HepG2 (cell line): ENCODE measurements at regions not wholly inside any gene's neighbourhood (a gene's known extent, or its start where the extent isn't known, plus 50 kb on each side); places are given as distances from the start of the nearest gene placed in this dataset.

Experiments
- ATAC-seq: fragments of 200-7000 bp; cut with Tn5 transposase; 3 replicates; pipeline ENCODE4 v1.9.1; 2020; ENCODE audit warnings: mild to moderate bottlenecking, moderate library complexity
- BruUV-seq: library from RNA; stranded (reverse); fragments of 400-500 nt; replicated peaks from 2 replicates; lab custom pipeline; 2021; lab: Mats Ljungman, UMichigan
- CTCF ChIA-PET: fragments of 300-600 bp; formaldehyde crosslinking; extraction: SDS; loops from one replicate; lab custom pipeline; 2021; ENCODE audit warnings: low total read pairs, inconsistent platforms, low intra/inter-chr PET ratio; lab: Yijun Ruan, JAX
- POLR2A ChIA-PET: fragments of 350-600 bp; sonication (Branson Sonifier 250); formaldehyde crosslinking; loops from one replicate; lab custom pipeline; 2020; ENCODE audit warnings: antibody characterized with exemption, inconsistent platforms; lab: Yijun Ruan, JAX
- DNase-seq: peaks from one replicate; pipeline ENCODE4 v3.0.0-alpha.2; 2015; ENCODE audit warnings: low spot score
- FAIRE-seq: peaks from 3 replicates; lab custom pipeline; 2011; peaks lifted over from hg19 to GRCh38; lab: Jason Lieb, UNC
- H2AFZ ChIP-seq: one replicate; pipeline ENCODE4 v1.6.1; 2011; ENCODE audit warnings: low read length, inconsistent platforms
- H3K27ac ChIP-seq: fragments of 300-600 bp; 3 replicates; pipeline ENCODE4 v1.8.0; 2011; ENCODE audit warnings: mixed run types, mild to moderate bottlenecking, mixed read lengths, low read length, inconsistent platforms; ENCODE audit not compliant: insufficient read depth; ENCODE audit errors: extremely low read length
- H3K27me3 ChIP-seq, 2 experiments: fragments of 200-600 bp in 1 of 2; 2 replicates in 1 of 2; 3 replicates in 1 of 2; pipeline versions ENCODE4 v1.6.0 to v1.8.0; 2011; ENCODE audit warnings: low read length in 2 of 2, mild to moderate bottlenecking in 2 of 2, moderate library complexity in 2 of 2, inconsistent platforms in 1 of 2; ENCODE audit not compliant: insufficient read depth in 2 of 2, control insufficient read depth in 1 of 2
- H3K36me3 ChIP-seq, 2 experiments: fragments of 200-600 bp in 1 of 2; replicated peaks in 1 of 2; 2 replicates in 1 of 2; 3 replicates in 1 of 2; pipeline versions ENCODE4 v1.5.1 to v1.8.0; 2011; ENCODE audit warnings: low read length in 2 of 2, inconsistent platforms in 1 of 2; ENCODE audit not compliant: insufficient read depth in 2 of 2, control insufficient read depth in 1 of 2
- H3K4me1 ChIP-seq: 2 replicates; pipeline ENCODE4 v1.5.1; 2012; ENCODE audit warnings: low read length, inconsistent platforms; ENCODE audit not compliant: insufficient read depth
- H3K4me2 ChIP-seq: 2 replicates; pipeline ENCODE4 v1.6.0; 2011; ENCODE audit warnings: low read depth, low read length, inconsistent platforms
- H3K4me3 ChIP-seq, 3 experiments: fragments of 200-600 bp in 1 of 3; sonication (generic), shearing (Covaris generic) in 1 of 3; replicated peaks in 1 of 3; 2 replicates each; pipeline ENCODE4 v1.5.1; 2011 to 2016; ENCODE audit warnings: low read length in 3 of 3, inconsistent platforms in 2 of 3, low read depth in 2 of 3, mild to moderate bottlenecking in 2 of 3, control low read depth in 1 of 3, mixed read lengths in 1 of 3; ENCODE audit not compliant: insufficient read depth in 1 of 3
- H3K79me2 ChIP-seq: one replicate; pipeline ENCODE4 v1.6.1; 2011; ENCODE audit warnings: low read length, inconsistent platforms; ENCODE audit not compliant: insufficient read depth
- H3K9ac ChIP-seq: 2 replicates; pipeline ENCODE4 v1.6.0; 2011; ENCODE audit warnings: mild to moderate bottlenecking, low read depth, low read length, inconsistent platforms; ENCODE audit not compliant: insufficient read depth
- H3K9me3 ChIP-seq: 2 replicates; pipeline ENCODE4 v1.5.1; 2012; ENCODE audit warnings: mild to moderate bottlenecking, low read length
- H4K20me1 ChIP-seq: 2 replicates; pipeline ENCODE4 v1.6.0; 2011; ENCODE audit warnings: inconsistent platforms, mild to moderate bottlenecking, low read length, moderate library complexity; ENCODE audit not compliant: insufficient read depth
- CCAR2 ChIP-seq: fragments of 200-400 bp; formaldehyde crosslinking; optimal IDR thresholded peaks from 2 replicates; pipeline ENCODE3; 2018; ENCODE audit warnings: low read depth, mild to moderate bottlenecking, low read length, moderate library complexity
- MED1 ChIP-seq: sonication (generic); formaldehyde crosslinking; IDR thresholded peaks from 2 replicates; pipeline ENCODE4 v1.4.0; 2020; ENCODE audit warnings: missing genetic modification reagents
- MEIS1 ChIP-seq: sonication (generic); formaldehyde crosslinking; IDR thresholded peaks from 2 replicates; pipeline ENCODE4 v1.9.0; 2021; ENCODE audit warnings: mild to moderate bottlenecking, missing genetic modification reagents, moderate library complexity, borderline replicate concordance
- MXD4 ChIP-seq: IDR thresholded peaks from 2 replicates; pipeline ENCODE4 v1.6.1; 2016; ENCODE audit warnings: mild to moderate bottlenecking, missing biosample characterization, missing genetic modification reagents
- NPAS2 ChIP-seq: sonication (generic); formaldehyde crosslinking; IDR thresholded peaks from 2 replicates; pipeline ENCODE4 v1.8.0; 2022; ENCODE audit warnings: mild to moderate bottlenecking, missing genetic modification reagents, borderline replicate concordance
- SIN3A ChIP-seq: IDR thresholded peaks from 2 replicates; pipeline ENCODE4 v1.6.1; 2011; ENCODE audit warnings: low read depth, mild to moderate bottlenecking, control low read depth, low read length, borderline replicate concordance
- ZBTB37 ChIP-seq: sonication (generic); formaldehyde crosslinking; IDR thresholded peaks from 2 replicates; pipeline ENCODE4 v1.4.0; 2020; ENCODE audit warnings: mild to moderate bottlenecking, missing genetic modification reagents
- ZNF333 ChIP-seq: sonication (generic); formaldehyde crosslinking; IDR thresholded peaks from 2 replicates; pipeline ENCODE4 v1.4.0; 2020; ENCODE audit warnings: mild to moderate bottlenecking, missing genetic modification reagents, borderline replicate concordance
- ZNF430 ChIP-seq: sonication (generic); formaldehyde crosslinking; IDR thresholded peaks from 2 replicates; pipeline ENCODE4 v1.9.0; 2021; ENCODE audit warnings: mild to moderate bottlenecking, missing genetic modification reagents
- WGBS: methylation state at CpG from one replicate; pipeline ENCODE4 v1.1.6; 2017; ENCODE audit warnings: low lambda C conversion rate; 5-methylcytosine and 5-hydroxymethylcytosine counted together
- in situ Hi-C: cut with HindIII; loops from 2 replicates; pipeline ENCODE4 v1.10.0; 2017; ENCODE audit warnings: low pct_unique_long_range_greater_than_20kb; ENCODE audit not compliant: extremely low pct_ligation_motif_present
- intact Hi-C: fragments of 100-400 bp; cut with micrococcal nuclease; formaldehyde crosslinking; loops from one replicate; pipeline ENCODE4 v1.10.0; 2022; ENCODE audit not compliant: unreplicated experiment

GRCh38 chr19:28869459-28869858 is 343.5 kb downstream of the UQCRFS1 start:
- Histone ChIP-seq H3K4me2 (no peak overlapping the region), H3K36me3 (no peaks in the 10 kb centered on the region), H2AFZ (no peak overlapping the region), H3K9me3 (no peaks in the 10 kb centered on the region), H3K9ac (no peak overlapping the region), H3K4me1 (no peaks in the 10 kb centered on the region), H4K20me1 (no peaks in the 10 kb centered on the region), H3K27me3 (no peaks in the 10 kb centered on the region), H3K4me3 (no peak overlapping the region), H3K27ac (no peak overlapping the region), H3K79me2 (no peaks in the 10 kb centered on the region)
- ChIA-PET POLR2A (no interaction called here), CTCF (no interaction called here)
- ATAC-seq (no peak), FAIRE-seq (no peak), DNase-seq (no peak)
- in situ Hi-C loops = no loop called here
- intact Hi-C loops = no loop called here
- BruUV-seq = no TSS peak
- no CpG with 5 or more reads among the region's 5 CpGs for WGBS
- TF ChIP-seq SIN3A = no peak
- no peak for TF ChIP-seq ZBTB37 (CRISPR knock-in tag)
- no peak for TF ChIP-seq CCAR2
- no peak for TF ChIP-seq MXD4 (CRISPR knock-in tag)
- no peak for TF ChIP-seq MEIS1 (CRISPR knock-in tag)
- TF ChIP-seq NPAS2 (CRISPR knock-in tag) = no peak

GRCh38 chr19:28868836-28869235 is 344.1 kb downstream of the UQCRFS1 start:
- no peaks in the 10 kb centered on the region for H3K27me3 ChIP-seq
- H3K9me3 ChIP-seq = no peaks in the 10 kb centered on the region
- 30% methylated on average over 9 of the region's 9 CpGs for WGBS
- H3K9ac ChIP-seq = no peak overlapping the region
- H3K4me3 ChIP-seq = no peak overlapping the region
- no peak for TF ChIP-seq ZNF333 (CRISPR knock-in tag)
- TF ChIP-seq ZNF430 (CRISPR knock-in tag) = no peak
- TF ChIP-seq MED1 (CRISPR knock-in tag) = no peak
- intact Hi-C loops (no loop called here), in situ Hi-C loops (no loop called here)
- no TSS peak for BruUV-seq
- no peaks in the 10 kb centered on the region for H4K20me1 ChIP-seq
- H3K79me2 ChIP-seq = no peaks in the 10 kb centered on the region
- no peak for FAIRE-seq
- H2AFZ ChIP-seq = no peak overlapping the region
- CTCF ChIA-PET = no interaction called here
- POLR2A ChIA-PET = no interaction called here
- no peaks in the 10 kb centered on the region for H3K36me3 ChIP-seq
- no peaks in the 10 kb centered on the region for H3K4me1 ChIP-seq
- no peak overlapping the region for H3K4me2 ChIP-seq
- ATAC-seq = no peak
- no peak for DNase-seq
- H3K27ac ChIP-seq = no peak overlapping the region
